ENCODE measurements at regions not wholly inside any gene's neighbourhood (a gene's known extent, or its start where the extent isn't known, plus 50 kb on each side); places are given as distances from the start of the nearest gene placed in this dataset.
"Not testable (repeated sequence)": the region's sequence is repeated elsewhere in the genome, so short reads cannot be mapped to it uniquely, and the experiment has no call there.

DNA sequence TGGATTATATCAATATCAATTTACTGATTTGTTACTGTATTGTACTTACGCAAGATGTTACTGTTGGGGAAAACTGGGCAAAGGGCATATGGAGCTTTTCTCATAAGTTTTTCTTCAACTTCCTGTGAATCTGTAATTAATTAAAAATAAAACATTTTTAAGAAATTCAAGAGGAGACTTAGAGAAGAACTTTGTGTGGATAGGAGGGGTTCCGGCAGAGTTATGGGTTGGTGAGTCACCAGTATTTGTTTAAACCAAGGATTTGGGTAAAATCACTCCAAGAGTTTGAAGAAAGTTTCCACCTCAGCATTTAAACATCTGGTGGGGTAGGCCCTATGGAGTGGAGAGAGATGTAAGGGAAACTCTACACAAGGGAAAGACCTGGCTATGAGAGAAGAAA is 379.6 kb downstream of the TSHZ3 start:
- TF ChIP-seq, protein P1, sequence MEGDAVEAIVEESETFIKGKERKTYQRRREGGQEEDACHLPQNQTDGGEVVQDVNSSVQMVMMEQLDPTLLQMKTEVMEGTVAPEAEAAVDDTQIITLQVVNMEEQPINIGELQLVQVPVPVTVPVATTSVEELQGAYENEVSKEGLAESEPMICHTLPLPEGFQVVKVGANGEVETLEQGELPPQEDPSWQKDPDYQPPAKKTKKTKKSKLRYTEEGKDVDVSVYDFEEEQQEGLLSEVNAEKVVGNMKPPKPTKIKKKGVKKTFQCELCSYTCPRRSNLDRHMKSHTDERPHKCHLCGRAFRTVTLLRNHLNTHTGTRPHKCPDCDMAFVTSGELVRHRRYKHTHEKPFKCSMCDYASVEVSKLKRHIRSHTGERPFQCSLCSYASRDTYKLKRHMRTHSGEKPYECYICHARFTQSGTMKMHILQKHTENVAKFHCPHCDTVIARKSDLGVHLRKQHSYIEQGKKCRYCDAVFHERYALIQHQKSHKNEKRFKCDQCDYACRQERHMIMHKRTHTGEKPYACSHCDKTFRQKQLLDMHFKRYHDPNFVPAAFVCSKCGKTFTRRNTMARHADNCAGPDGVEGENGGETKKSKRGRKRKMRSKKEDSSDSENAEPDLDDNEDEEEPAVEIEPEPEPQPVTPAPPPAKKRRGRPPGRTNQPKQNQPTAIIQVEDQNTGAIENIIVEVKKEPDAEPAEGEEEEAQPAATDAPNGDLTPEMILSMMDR (IDR thresholded peaks at IDR 0.05; ENCODE audit: control insufficient read depth, insufficient read depth, low read depth, low read length, missing control alignments), result no peak
- no peak overlapping the region for H3K4me3 ChIP-seq (ENCODE audit: control insufficient read depth, low read depth, low read length)
- no peak for DNase-seq (ENCODE audit: low read depth)

DNA sequence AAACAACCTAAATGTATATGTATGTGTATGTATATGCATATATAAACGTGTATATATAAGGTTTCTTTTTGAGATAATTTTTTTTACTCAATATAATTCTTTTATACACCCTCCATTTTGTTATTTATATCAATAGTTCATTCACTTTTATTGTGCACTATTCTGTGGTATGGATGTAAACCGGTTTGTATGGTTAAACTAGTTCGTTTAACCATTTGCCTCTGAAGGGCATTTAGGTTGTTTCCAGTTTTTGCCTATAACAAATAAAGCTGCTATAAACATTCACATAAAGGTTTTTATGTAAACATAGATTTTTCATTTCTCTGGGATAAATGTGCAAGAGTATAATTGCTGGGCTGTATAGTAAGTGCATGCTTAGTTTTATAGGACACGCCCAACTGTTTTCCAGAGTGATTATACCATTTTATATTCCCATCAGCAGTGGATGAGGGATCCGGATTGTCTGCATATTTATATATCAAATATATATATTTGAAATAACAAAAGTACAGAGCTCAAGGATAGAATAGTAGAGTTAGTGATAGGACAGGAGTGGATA is 380.3 kb downstream of the TSHZ3 start:
- H3K4me3 ChIP-seq (ENCODE audit: control insufficient read depth, low read depth, low read length), result no peak overlapping the region
- TF ChIP-seq, protein P1 (IDR thresholded peaks at IDR 0.05; ENCODE audit: control insufficient read depth, insufficient read depth, low read depth, low read length, missing control alignments), result no peak
- DNase-seq (ENCODE audit: low read depth), result no peak

DNA sequence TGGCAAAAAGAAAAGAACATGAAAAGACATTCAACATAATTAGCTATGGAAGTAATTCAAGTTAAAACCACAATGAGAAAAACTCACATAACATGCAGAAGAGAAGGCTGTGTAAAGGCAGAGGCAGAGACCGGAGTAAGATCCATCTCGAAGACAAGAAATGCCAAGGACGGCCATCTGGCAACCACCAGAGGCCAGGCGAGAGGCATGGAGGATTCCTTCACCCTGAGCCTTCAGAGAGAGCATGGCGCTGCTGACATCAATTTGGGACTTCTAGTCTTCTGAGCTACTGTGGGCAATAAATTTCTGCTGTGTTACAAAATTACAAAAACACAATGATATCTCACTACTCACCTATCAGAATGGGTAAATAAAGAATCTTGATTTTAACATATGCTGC is 381.0 kb downstream of the TSHZ3 start:
- H3K4me3 ChIP-seq (ENCODE audit: control insufficient read depth, low read depth, low read length), result no peak overlapping the region
- TF ChIP-seq, protein P1 (IDR thresholded peaks at IDR 0.05; ENCODE audit: control insufficient read depth, insufficient read depth, low read depth, low read length, missing control alignments), result peak; percentile 47
- peak; percentile 1 for DNase-seq (ENCODE audit: low read depth)

DNA sequence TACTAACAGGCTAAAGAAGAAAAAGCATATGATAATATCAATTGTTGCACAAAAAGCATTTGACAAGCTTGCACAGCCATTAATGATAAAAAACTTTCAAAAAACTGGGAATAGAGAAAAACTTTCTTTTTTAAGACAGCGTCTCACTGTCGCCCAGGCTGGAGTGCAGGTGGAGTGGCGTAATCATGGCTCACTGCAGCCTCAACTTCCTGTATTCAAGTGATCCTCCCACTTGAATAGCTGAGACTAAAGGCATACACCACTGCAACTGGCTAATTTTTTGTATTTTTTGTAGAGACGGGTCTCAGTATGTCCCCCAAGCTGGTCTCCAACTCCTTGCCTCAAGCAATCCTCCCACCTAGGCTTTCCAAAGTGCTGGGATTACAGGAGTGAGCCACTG is 382.8 kb downstream of the TSHZ3 start:
- no peak for DNase-seq (ENCODE audit: low read depth)
- TF ChIP-seq, protein P1 (IDR thresholded peaks at IDR 0.05; ENCODE audit: control insufficient read depth, insufficient read depth, low read depth, low read length, missing control alignments), result no peak
- H3K4me3 ChIP-seq (ENCODE audit: control insufficient read depth, low read depth, low read length), result no peak overlapping the region

DNA sequence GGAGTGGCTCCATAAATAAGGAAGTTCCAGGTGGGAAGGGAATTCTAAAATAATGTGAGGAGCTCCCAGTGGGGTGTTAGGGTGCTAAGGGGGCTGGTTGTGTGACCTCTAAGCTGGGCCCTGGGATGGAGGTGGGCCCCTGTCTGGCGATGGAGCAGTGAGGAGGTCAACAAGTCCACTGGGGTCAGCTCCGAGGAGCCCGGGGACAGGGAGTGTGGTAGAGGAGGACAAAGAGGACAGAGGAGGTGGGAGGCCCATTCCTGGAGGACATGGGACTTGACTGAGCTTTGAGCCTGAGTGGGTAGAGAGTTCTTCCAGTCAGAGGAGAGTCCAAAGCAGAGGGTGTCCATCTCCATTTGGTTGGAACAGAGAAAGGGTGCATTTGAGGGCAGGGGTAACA is 390.2 kb downstream of the TSHZ3 start:
- TF ChIP-seq, protein P1 (IDR thresholded peaks at IDR 0.05; ENCODE audit: control insufficient read depth, insufficient read depth, low read depth, low read length, missing control alignments), result no peak
- H3K4me3 ChIP-seq (ENCODE audit: control insufficient read depth, low read depth, low read length), result no peak overlapping the region
- DNase-seq (ENCODE audit: low read depth), result no peak

DNA sequence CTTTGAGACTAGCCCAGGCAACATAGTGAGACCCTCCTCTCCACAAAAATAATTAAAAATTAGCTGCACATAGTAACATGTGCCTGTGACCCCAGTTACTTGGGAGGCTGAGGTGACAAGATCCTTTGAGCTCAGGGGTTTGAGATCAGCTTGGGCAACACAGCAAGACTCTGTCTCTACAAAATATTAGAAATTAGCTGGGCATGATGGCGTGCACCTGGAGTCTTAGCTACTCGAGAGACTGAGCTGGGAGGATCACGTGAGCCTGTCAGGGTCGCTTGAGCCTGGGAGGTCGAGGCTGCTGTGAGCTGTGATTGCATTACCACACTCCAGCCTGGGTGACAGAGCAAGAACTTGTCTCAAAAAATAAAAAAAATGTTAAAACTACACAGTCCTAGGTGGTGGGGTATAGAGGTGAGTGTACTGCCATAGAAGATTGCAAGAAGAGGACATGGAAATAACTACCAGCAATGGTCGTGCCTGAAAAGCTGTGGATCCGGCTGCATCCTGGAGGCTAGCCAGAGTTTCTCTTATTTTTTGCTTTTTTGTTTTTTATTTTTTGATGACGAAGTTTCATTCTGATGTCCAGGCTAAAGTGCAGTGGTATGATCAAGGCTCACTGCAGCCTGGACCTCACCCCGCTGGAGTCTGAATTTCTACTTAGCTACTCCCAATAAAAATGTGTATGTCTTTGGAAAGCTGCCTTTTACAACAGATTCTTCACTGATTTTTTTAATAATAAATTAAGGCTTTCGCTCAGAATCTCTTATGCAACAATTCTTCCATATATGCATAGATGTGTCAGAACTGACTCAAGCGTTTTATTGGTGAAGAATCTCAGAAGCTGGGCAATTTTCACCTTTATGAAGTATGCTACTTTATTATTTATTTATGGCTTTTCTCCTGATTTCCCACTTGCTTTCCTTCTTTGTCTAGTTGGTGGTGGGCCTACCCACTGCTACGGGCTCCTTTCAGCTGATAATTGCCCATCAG is 393.8 kb downstream of the TSHZ3 start:
- no peak for DNase-seq (ENCODE audit: low read depth)
- TF ChIP-seq, protein P1 (IDR thresholded peaks at IDR 0.05; ENCODE audit: control insufficient read depth, insufficient read depth, low read depth, low read length, missing control alignments), result no peak
- H3K4me3 ChIP-seq (ENCODE audit: control insufficient read depth, low read depth, low read length), result no peak overlapping the region

DNA sequence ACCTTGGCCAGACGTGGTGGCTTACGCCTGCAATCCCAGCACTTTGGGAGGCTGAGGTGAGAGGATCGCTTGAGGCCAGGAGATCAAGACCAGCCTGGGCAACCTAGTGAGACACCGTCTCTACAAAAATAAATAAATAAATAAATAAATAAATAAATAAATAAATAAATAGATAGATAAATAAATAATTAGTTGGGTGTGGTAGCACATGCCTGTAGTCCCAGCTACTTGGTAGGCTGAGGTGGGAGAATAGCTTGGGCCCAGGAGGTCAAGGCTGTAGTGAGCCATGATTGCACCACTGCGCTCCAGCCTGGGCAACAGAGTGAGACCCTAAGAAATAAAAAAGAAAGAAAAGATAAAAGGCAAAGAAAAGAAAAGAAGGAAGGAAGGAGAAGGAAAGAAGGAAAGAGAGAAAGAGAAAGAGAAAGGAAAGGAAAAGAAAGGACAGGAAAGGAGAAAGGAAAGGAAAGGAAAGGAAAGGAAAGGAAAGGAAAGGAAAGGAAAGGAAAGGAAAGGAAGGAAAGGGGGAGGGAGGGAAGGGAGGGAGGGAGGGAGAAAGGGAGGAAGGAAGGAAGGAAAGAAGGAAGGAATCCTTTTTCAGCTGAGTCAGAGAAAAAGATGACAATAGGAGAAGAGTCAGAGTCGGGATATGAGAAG is 404.8 kb downstream of the TSHZ3 start:
- not testable (repeated sequence) for H3K4me3 ChIP-seq (ENCODE audit: control insufficient read depth, low read depth, low read length); DNase-seq (ENCODE audit: low read depth)
